ENCODE measurements at regions not wholly inside any gene's neighbourhood (a gene's known extent, or its start where the extent isn't known, plus 50 kb on each side); places are given as distances from the start of the nearest gene placed in this dataset.

- WGBS (ENCODE audit: low lambda C conversion rate), result 26% methylated on average over 3 of the region's 3 CpGs
- no peaks in the 10 kb centered on the region for H3K36me3 ChIP-seq (replicated peaks in 1 of 2; ENCODE audit: control insufficient read depth in 1 of 2, insufficient read depth in 2 of 2, low read length in 2 of 2)
- no peak overlapping the region for H3K27ac ChIP-seq (ENCODE audit: extremely low read length, insufficient read depth, low read length)
- DNase-seq (ENCODE audit: low spot score) (no peak), ATAC-seq (no peak), FAIRE-seq (no peak)
- intact Hi-C loops (cut with micrococcal nuclease; ENCODE audit: unreplicated experiment) (no loop called here), in situ Hi-C loops (cut with HindIII; ENCODE audit: extremely low pct_ligation_motif_present, low pct_unique_long_range_greater_than_20kb) (no loop called here)
- no peak overlapping the region for H2AFZ ChIP-seq (ENCODE audit: low read length)
- POLR2A ChIA-PET, result no interaction called here
- H3K4me2 ChIP-seq (ENCODE audit: low read depth, low read length), result no peak overlapping the region
- peaks cover 0 to 6% of the 10 kb centered on the region in 2 experiments; a peak in 2 of 5 replicates for H3K27me3 ChIP-seq (ENCODE audit: control insufficient read depth in 1 of 2, insufficient read depth in 2 of 2, low read length in 2 of 2)
- H3K4me3 ChIP-seq (replicated peaks in 1 of 3; ENCODE audit: insufficient read depth in 1 of 3, low read depth in 2 of 3, low read length in 3 of 3), result no peak overlapping the region
- H4K20me1 ChIP-seq (ENCODE audit: insufficient read depth, low read length), result no peaks in the 10 kb centered on the region
- no peaks in the 10 kb centered on the region for H3K79me2 ChIP-seq (ENCODE audit: insufficient read depth, low read length)
- no peak overlapping the region for H3K9ac ChIP-seq (ENCODE audit: insufficient read depth, low read depth, low read length)
- H3K9me3 ChIP-seq (ENCODE audit: low read length), result no peaks in the 10 kb centered on the region
- BruUV-seq (replicated peaks), result no TSS peak
- CTCF ChIA-PET (ENCODE audit: low intra/inter-chr PET ratio, low total read pairs), result no interaction called here
- no peaks in the 10 kb centered on the region for H3K4me1 ChIP-seq (ENCODE audit: insufficient read depth, low read length)
- TF ChIP-seq HNF1A (IDR thresholded peaks at IDR 0.05; ENCODE audit: low read depth), result no peak
- no peak for TF ChIP-seq HNF1A (CRISPR knock-in tag; IDR thresholded peaks at IDR 0.05; ENCODE audit: borderline replicate concordance)
- no peak for TF ChIP-seq TBX2 (CRISPR knock-in tag; IDR thresholded peaks at IDR 0.05; ENCODE audit: borderline replicate concordance)
- TF ChIP-seq SMC3 (IDR thresholded peaks at IDR 0.05; ENCODE audit: low read length), result no peak
- no peak for TF ChIP-seq MED13 (CRISPR knock-in tag; IDR thresholded peaks at IDR 0.05)
- no peak for TF ChIP-seq ZNF263 (CRISPR knock-in tag; IDR thresholded peaks at IDR 0.05)
- no peak for TF ChIP-seq KMT2B (CRISPR knock-in tag; IDR thresholded peaks at IDR 0.05)
- TF ChIP-seq, protein P1, sequence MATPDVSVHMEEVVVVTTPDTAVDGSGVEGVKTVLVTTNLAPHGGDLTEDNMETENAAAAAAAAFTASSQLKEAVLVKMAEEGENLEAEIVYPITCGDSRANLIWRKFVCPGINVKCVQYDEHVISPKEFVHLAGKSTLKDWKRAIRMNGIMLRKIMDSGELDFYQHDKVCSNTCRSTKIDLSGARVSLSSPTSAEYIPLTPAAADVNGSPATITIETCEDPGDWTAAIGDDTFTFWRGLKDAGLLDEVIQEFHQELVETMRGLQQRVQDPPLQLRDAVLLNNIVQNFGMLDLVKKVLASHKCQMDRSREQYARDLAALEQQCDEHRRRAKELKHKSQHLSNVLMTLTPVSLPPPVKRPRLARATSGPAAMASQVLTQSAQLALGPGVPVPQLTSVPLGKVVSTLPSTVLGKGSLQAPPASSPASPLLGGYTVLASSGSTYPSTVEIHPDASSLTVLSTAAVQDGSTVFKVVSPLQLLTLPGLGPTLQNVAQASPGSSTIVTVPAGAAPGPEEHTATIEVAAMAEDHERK (CRISPR knock-in tag; IDR thresholded peaks at IDR 0.05; ENCODE audit: low read depth), result no peak
- TF ChIP-seq ZSCAN21 (CRISPR knock-in tag; IDR thresholded peaks at IDR 0.05; ENCODE audit: borderline replicate concordance), result no peak
- TF ChIP-seq, protein P2, sequence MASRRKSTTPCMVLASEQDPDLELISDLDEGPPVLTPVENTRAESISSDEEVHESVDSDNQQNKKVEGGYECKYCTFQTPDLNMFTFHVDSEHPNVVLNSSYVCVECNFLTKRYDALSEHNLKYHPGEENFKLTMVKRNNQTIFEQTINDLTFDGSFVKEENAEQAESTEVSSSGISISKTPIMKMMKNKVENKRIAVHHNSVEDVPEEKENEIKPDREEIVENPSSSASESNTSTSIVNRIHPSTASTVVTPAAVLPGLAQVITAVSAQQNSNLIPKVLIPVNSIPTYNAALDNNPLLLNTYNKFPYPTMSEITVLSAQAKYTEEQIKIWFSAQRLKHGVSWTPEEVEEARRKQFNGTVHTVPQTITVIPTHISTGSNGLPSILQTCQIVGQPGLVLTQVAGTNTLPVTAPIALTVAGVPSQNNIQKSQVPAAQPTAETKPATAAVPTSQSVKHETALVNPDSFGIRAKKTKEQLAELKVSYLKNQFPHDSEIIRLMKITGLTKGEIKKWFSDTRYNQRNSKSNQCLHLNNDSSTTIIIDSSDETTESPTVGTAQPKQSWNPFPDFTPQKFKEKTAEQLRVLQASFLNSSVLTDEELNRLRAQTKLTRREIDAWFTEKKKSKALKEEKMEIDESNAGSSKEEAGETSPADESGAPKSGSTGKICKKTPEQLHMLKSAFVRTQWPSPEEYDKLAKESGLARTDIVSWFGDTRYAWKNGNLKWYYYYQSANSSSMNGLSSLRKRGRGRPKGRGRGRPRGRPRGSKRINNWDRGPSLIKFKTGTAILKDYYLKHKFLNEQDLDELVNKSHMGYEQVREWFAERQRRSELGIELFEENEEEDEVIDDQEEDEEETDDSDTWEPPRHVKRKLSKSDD (CRISPR knock-in tag; IDR thresholded peaks at IDR 0.05; ENCODE audit: low read depth), result no peak
- TF ChIP-seq SMARCC2 (IDR thresholded peaks at IDR 0.05), result no peak
- no peak for TF ChIP-seq HDAC1 (CRISPR knock-in tag; IDR thresholded peaks at IDR 0.05)
- no peak for TF ChIP-seq RCOR2 (CRISPR knock-in tag; IDR thresholded peaks at IDR 0.05)
- no peak for TF ChIP-seq GTF2F1 (IDR thresholded peaks at IDR 0.05; ENCODE audit: low read length)
- no peak for TF ChIP-seq GATA4 (IDR thresholded peaks at IDR 0.05; ENCODE audit: borderline replicate concordance, low read depth)
- no peak for TF ChIP-seq ZFP36L1 (CRISPR knock-in tag; IDR thresholded peaks at IDR 0.05)
- no peak for TF ChIP-seq MAFK (conservative IDR thresholded peaks at IDR 0.05 in 1 of 2, IDR thresholded peaks at IDR 0.05 in 1 of 2; ENCODE audit: low read length in 2 of 2)
- no peak for TF ChIP-seq REXO4 (CRISPR knock-in tag; IDR thresholded peaks at IDR 0.05; ENCODE audit: borderline replicate concordance)
Observed at GRCh38 chr10:6815346-6815745, 235.3 kb upstream of the PRKCQ start.
